22Rv1 (cell line): ENCODE measurements at regions not wholly inside any gene's neighbourhood (a gene's known extent, or its start where the extent isn't known, plus 50 kb on each side); places are given as distances from the start of the nearest gene placed in this dataset.

Experiments used
- ZFX ChIP-seq: fragments of 450-650 bp; IDR thresholded peaks from 2 replicates; pipeline ENCODE4 v1.6.1; 2017; ENCODE audit warnings: antibody characterized with exemption, borderline replicate concordance
- TF ChIP-seq, protein P1 (sequence below): fragments of 450-650 bp; IDR thresholded peaks from 2 replicates; pipeline ENCODE4 v1.5.1; 2017; ENCODE audit warnings: mild to moderate bottlenecking

DNA sequence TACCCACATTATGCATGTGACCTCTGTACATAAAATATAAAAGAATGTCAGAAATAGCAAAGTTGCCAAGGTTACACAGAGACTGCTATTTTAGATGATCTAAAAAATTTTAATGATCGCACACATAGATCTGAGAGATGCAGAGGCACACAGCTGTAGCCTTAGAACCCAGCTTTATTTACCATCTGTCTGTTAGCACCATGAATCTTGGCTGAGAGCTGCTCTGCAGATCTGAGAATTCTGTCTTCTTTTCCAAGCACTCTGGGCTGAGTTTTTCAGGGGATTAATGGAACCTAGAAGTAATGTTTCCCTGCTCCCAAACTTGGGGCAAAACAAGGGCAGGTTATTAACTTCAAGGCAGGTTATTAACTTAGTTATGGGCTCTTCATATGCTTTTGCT lies 248.7 kb upstream of the JAG1 start:
- TF ChIP-seq, protein P1, sequence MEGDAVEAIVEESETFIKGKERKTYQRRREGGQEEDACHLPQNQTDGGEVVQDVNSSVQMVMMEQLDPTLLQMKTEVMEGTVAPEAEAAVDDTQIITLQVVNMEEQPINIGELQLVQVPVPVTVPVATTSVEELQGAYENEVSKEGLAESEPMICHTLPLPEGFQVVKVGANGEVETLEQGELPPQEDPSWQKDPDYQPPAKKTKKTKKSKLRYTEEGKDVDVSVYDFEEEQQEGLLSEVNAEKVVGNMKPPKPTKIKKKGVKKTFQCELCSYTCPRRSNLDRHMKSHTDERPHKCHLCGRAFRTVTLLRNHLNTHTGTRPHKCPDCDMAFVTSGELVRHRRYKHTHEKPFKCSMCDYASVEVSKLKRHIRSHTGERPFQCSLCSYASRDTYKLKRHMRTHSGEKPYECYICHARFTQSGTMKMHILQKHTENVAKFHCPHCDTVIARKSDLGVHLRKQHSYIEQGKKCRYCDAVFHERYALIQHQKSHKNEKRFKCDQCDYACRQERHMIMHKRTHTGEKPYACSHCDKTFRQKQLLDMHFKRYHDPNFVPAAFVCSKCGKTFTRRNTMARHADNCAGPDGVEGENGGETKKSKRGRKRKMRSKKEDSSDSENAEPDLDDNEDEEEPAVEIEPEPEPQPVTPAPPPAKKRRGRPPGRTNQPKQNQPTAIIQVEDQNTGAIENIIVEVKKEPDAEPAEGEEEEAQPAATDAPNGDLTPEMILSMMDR, result no peak
- TF ChIP-seq ZFX, result no peak
